Endothelial cell (in vitro differentiated cells): ENCODE measurements at regions not wholly inside any gene's neighbourhood (a gene's known extent, or its start where the extent isn't known, plus 50 kb on each side); places are given as distances from the start of the nearest gene placed in this dataset.

Source experiments
- DNase-seq: peaks from one replicate; pipeline ENCODE4 v3.0.0; 2021; ENCODE audit warnings: low spot score
- H3K27ac Mint-ChIP-seq: one replicate; pipeline ENCODE4 v1.8.0; 2021; ENCODE audit warnings: mixed read lengths, inconsistent platforms; ENCODE audit not compliant: unreplicated experiment
- H3K27me3 Mint-ChIP-seq: one replicate; pipeline ENCODE4 v1.8.0; 2021; ENCODE audit warnings: mild to moderate bottlenecking, moderate library complexity, mixed read lengths, inconsistent platforms; ENCODE audit not compliant: unreplicated experiment
- H3K36me3 Mint-ChIP-seq: one replicate; pipeline ENCODE4 v1.8.0; 2021; ENCODE audit warnings: mild to moderate bottlenecking, low read depth, mixed read lengths, inconsistent platforms; ENCODE audit not compliant: unreplicated experiment
- H3K4me1 Mint-ChIP-seq: one replicate; pipeline ENCODE4 v1.8.0; 2021; ENCODE audit warnings: mild to moderate bottlenecking, mixed read lengths, inconsistent platforms; ENCODE audit not compliant: unreplicated experiment
- H3K4me3 Mint-ChIP-seq: one replicate; pipeline ENCODE4 v1.8.0; 2021; ENCODE audit warnings: mild to moderate bottlenecking, mixed read lengths, inconsistent platforms; ENCODE audit not compliant: unreplicated experiment
- H3K9me3 Mint-ChIP-seq: one replicate; pipeline ENCODE4 v1.8.0; 2021; ENCODE audit warnings: mixed read lengths, inconsistent platforms; ENCODE audit not compliant: unreplicated experiment
- CTCF ChIP-seq: fragments of 200-600 bp; sonication (generic); IDR thresholded peaks from one replicate; pipeline ENCODE4 v1.5.0; 2021; ENCODE audit warnings: antibody characterized with exemption; ENCODE audit not compliant: unreplicated experiment

- DNase-seq, result no peak
- Mint-ChIP-seq H3K27ac (no peak overlapping the region), H3K9me3 (no peaks in the 10 kb centered on the region), H3K36me3 (no peaks in the 10 kb centered on the region), H3K27me3 (no peaks in the 10 kb centered on the region), H3K4me3 (no peak overlapping the region), H3K4me1 (no peaks in the 10 kb centered on the region)
- TF ChIP-seq CTCF, result no peak
Measured at GRCh38 chr12:58487678-58488161, 432.6 kb downstream of the LRIG3 start.

- H3K9me3 Mint-ChIP-seq, result no peaks in the 10 kb centered on the region
- DNase-seq, result no peak
- no peaks in the 10 kb centered on the region for H3K36me3 Mint-ChIP-seq
- H3K4me3 Mint-ChIP-seq, result no peak overlapping the region
- H3K27me3 Mint-ChIP-seq, result no peaks in the 10 kb centered on the region
- H3K27ac Mint-ChIP-seq, result no peak overlapping the region
- no peak for TF ChIP-seq CTCF
- no peaks in the 10 kb centered on the region for H3K4me1 Mint-ChIP-seq
Measured at GRCh38 chr12:58489394-58489793, 430.9 kb downstream of the LRIG3 start.

GRCh38 chr12:58491306-58491705 is 429.0 kb downstream of the LRIG3 start:
- Mint-ChIP-seq H3K4me3 (no peak overlapping the region), H3K9me3 (no peaks in the 10 kb centered on the region), H3K27me3 (no peaks in the 10 kb centered on the region), H3K27ac (no peak overlapping the region), H3K36me3 (no peaks in the 10 kb centered on the region), H3K4me1 (no peaks in the 10 kb centered on the region)
- no peak for DNase-seq
- TF ChIP-seq CTCF, result no peak

- no peak overlapping the region for H3K27ac Mint-ChIP-seq
- no peaks in the 10 kb centered on the region for H3K36me3 Mint-ChIP-seq
- no peaks in the 10 kb centered on the region for H3K4me1 Mint-ChIP-seq
- no peaks in the 10 kb centered on the region for H3K9me3 Mint-ChIP-seq
- no peaks in the 10 kb centered on the region for H3K27me3 Mint-ChIP-seq
- H3K4me3 Mint-ChIP-seq, result no peak overlapping the region
- TF ChIP-seq CTCF, result no peak
- DNase-seq, result no peak
Measured at GRCh38 chr12:58496411-58497190, 423.7 kb downstream of the LRIG3 start.

GRCh38 chr12:58500399-58500798 is 419.9 kb downstream of the LRIG3 start:
- DNase-seq, result no peak
- Mint-ChIP-seq H3K27me3 (no peaks in the 10 kb centered on the region), H3K9me3 (no peaks in the 10 kb centered on the region), H3K4me3 (no peak overlapping the region), H3K36me3 (no peaks in the 10 kb centered on the region), H3K27ac (no peak overlapping the region), H3K4me1 (no peaks in the 10 kb centered on the region)
- TF ChIP-seq CTCF, result no peak
